Rectal smooth muscle tissue (tissue), 1 donor: ENCODE measurements at regions not wholly inside any gene's neighbourhood (a gene's known extent, or its start where the extent isn't known, plus 50 kb on each side); places are given as distances from the start of the nearest gene placed in this dataset.
"Not testable (repeated sequence)": the region's sequence is repeated elsewhere in the genome, so short reads cannot be mapped to it uniquely, and the experiment has no call there.

Source experiments
- H3K27ac ChIP-seq: one replicate; pipeline ENCODE4 v1.7.0; 2013; ENCODE audit warnings: low read depth, low read length, inconsistent platforms
- H3K27me3 ChIP-seq: one replicate; pipeline ENCODE4 v1.7.0; 2013; ENCODE audit warnings: low read length; ENCODE audit not compliant: control insufficient read depth, insufficient read depth
- H3K36me3 ChIP-seq: one replicate; pipeline ENCODE4 v1.7.0; 2013; ENCODE audit warnings: low read length; ENCODE audit not compliant: control insufficient read depth, insufficient read depth
- H3K4me1 ChIP-seq: one replicate; pipeline ENCODE4 v1.7.0; 2013; ENCODE audit warnings: low read length; ENCODE audit not compliant: control insufficient read depth, insufficient read depth
- H3K4me3 ChIP-seq: one replicate; pipeline ENCODE4 v1.7.0; 2013; ENCODE audit warnings: low read length
- H3K9ac ChIP-seq: one replicate; pipeline ENCODE4 v1.7.0; 2013; ENCODE audit warnings: low read length

DNA sequence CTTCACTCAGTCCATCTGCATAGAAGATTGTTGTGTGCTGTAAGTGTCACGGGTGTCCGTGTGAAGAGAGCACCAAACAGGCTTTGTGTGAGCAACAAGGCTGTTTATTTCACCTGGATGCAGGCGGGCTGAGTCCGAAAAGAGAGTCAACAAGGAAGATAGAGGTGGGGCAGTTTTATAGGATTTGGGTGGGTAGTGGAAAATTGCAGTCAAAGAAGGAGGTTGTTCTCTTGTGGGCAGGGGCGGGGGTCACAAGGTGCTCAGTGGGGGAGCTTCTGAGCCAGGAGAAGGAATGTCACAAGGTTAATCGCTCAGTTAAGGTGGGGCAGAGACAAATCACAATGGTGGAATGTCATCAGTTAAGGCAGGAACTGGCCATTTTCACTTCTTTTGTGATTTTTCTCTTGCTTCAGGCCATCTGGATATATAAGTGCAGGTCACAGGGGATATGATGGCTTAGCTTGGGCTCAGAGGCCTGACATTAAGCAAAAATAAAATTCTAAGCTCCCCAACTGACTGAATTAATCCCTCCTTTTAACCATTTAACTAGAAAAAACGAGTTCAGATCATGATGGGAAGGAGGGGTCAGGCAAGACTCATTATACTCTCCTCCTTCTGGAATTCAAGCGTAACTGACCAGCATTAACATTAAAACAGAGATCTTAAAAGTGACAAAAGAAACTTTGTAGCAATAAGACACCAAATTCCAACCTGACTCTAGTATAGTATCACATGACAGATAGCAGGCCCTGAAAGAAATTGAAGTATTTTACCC, 200.5 kb upstream of the DIPK2B start:
- not testable (repeated sequence) for H3K27ac ChIP-seq, H3K4me3 ChIP-seq, H3K27me3 ChIP-seq

DNA sequence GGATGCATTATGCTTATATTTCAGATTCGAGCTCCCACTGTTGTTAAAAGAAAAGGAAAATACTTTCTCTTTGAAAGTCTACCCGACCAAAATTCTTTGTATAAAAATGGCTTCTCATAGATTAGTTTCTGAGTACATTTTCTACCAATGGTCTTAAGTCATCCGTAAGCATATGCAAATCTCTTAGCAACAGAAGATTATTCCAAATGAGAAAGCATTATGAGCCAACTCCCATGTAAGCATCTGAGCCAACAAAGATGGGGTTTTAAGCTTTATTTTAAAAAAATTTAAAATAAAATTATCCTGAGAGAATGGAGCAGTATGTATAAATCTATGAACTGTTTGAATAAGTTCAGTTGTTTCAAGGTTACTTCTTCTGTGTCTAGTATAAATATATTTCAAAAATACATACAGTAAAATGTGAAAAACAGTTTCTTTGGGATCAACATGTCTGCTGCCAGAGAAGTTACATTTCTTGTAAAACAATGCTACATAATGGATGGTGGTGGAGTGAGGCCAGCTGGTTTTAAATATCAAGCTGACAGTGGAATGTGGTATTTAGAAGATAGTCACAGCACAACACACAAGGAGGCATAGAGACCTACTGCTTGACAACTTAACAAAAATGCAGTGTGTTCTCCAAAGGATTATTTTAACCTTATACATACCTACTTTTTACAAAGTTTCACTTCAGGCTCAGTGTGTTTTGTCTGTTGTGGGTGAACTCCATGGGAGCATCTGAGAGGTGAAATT, 199.5 kb upstream of the DIPK2B start:
- no peaks in the 10 kb centered on the region for H3K4me1 ChIP-seq

More for the DNA sequence above, 200.5 kb upstream of the DIPK2B start:
- H3K36me3 ChIP-seq, H3K4me1 ChIP-seq, H3K9ac ChIP-seq: not testable (repeated sequence)

DNA sequence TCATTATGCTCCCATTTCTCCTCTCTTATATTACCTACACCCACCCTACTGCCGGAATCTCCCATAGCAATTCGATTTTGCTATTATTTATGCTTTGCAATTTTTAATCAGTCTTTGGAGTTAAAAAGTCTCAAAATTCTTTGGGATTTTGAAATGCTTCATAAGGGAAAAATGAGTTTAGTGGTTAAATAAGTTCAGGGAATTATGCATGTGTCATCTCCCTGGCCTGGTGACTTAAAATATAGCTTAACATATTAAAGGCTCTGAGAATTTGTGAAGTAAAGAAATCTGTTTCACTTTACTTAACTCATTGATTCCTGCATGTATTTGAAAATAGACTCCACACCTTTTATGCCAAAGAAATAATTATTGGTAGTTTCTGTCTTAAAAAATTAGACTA, 185.1 kb upstream of the DIPK2B start:
- Histone ChIP-seq H3K4me1 (no peaks in the 10 kb centered on the region), H3K27me3 (no peaks in the 10 kb centered on the region), H3K9ac (no peak overlapping the region), H3K27ac (no peak overlapping the region), H3K4me3 (no peak overlapping the region), H3K36me3 (no peaks in the 10 kb centered on the region)

More for the DNA sequence above, 199.5 kb upstream of the DIPK2B start:
- no peak overlapping the region for H3K9ac ChIP-seq
- H3K27me3 ChIP-seq, result peaks cover 4% of the 10 kb centered on the region
- no peak overlapping the region for H3K27ac ChIP-seq
- H3K4me3 ChIP-seq, result no peak overlapping the region
- H3K36me3 ChIP-seq, result no peaks in the 10 kb centered on the region

GRCh38 chrX:45381841-45382240, 181.2 kb upstream of the DIPK2B start:
- H3K36me3 ChIP-seq, result no peaks in the 10 kb centered on the region
- no peak overlapping the region for H3K27ac ChIP-seq
- no peak overlapping the region for H3K4me3 ChIP-seq
- H3K9ac ChIP-seq, result no peak overlapping the region
- H3K27me3 ChIP-seq, result no peaks in the 10 kb centered on the region
- H3K4me1 ChIP-seq, result no peaks in the 10 kb centered on the region

DNA sequence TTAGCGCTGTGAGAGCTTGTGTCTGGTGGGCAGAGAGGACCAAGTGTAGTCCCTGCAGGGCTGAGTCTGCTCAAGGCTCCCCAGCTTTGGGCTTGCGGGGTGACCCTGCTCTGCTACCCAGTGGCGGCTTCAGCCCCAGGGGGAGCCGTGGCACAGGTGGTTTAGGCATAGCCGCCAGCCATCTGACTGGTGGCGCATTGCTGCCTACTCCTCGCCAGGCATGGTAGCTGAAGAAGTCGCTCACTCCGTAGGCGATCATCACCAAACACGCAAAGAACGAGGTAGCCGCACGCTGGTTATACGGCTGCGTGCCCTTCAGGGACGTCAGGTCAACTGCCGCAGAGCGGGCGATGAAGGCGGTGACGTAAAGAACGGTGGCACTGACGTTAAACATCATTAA, 180.7 kb upstream of the DIPK2B start:
- H3K27me3 ChIP-seq, result no peaks in the 10 kb centered on the region
- no peaks in the 10 kb centered on the region for H3K4me1 ChIP-seq
- no peaks in the 10 kb centered on the region for H3K36me3 ChIP-seq
- no peak overlapping the region for H3K9ac ChIP-seq
- no peak overlapping the region for H3K27ac ChIP-seq
- H3K4me3 ChIP-seq, result no peak overlapping the region

DNA sequence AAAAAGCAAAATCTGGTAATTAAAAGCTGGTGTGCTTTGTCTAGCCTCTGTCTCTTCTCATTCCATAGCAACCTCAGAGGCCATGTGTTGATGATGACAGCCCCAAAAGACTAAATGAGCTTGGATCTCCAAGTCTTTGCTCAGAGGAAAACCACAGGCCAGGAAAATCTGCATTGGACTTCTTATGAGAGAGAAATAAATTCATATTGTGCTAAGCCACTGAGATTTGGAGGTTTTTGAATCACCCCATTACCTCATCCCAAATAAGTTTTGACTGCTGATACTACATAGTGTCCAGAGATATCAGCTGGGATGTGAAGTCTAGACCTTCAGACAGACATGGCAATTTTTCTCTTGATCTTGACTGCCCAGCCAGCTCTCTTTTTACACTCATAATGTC, 178.6 kb upstream of the DIPK2B start:
- H3K27ac ChIP-seq, result no peak overlapping the region
- no peaks in the 10 kb centered on the region for H3K27me3 ChIP-seq
- H3K4me1 ChIP-seq, result no peaks in the 10 kb centered on the region
- no peak overlapping the region for H3K4me3 ChIP-seq
- no peaks in the 10 kb centered on the region for H3K36me3 ChIP-seq
- no peak overlapping the region for H3K9ac ChIP-seq

DNA sequence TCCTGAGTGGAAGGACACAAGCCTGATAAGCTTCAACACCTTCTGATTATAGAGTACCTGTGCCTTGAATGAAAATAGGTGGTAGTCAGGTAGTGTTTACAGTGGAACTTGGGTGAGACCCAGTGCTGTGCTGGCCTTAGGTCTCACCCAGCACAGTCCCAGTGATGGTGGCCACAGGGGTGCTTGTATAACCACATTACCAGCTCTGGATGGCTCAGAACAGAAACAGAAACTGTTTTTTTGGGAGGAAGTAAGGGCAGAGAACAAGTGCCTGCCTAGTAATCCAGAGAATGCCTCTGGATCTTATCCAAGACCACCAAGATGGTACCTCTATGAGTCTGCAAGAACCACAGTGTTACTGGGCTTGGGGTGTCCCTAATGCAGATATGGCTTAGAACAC, 171.5 kb upstream of the DIPK2B start:
- no peaks in the 10 kb centered on the region for H3K4me1 ChIP-seq
- H3K27ac ChIP-seq, result no peak overlapping the region
- no peak overlapping the region for H3K9ac ChIP-seq
- no peak overlapping the region for H3K4me3 ChIP-seq
- no peaks in the 10 kb centered on the region for H3K27me3 ChIP-seq
- no peaks in the 10 kb centered on the region for H3K36me3 ChIP-seq

- Histone ChIP-seq H3K4me1 (no peaks in the 10 kb centered on the region), H3K27me3 (no peaks in the 10 kb centered on the region), H3K4me3 (no peak overlapping the region), H3K9ac (no peak overlapping the region), H3K27ac (no peak overlapping the region), H3K36me3 (no peaks in the 10 kb centered on the region)
Observed at GRCh38 chrX:45368705-45369104, 168.0 kb upstream of the DIPK2B start.

DNA sequence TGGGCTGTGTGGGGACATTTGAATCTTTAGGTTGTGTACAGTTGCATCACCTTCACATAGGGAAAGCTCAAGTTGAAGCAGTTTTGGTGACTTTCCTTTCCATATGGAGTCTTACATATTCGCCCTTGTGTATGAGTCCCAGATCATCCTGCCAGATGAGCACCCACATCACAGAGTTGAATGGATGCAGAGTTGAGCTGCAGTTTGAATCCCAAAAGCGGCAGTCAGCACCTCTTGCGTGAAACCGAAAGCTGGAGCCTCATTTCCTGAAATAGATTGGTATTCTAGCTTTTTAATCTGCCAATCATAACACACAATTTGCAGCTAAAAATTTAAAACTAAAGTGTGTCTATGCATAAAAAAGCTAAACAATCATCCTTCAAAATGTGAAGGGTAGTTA, 162.9 kb upstream of the DIPK2B start:
- Histone ChIP-seq H3K4me1 (no peaks in the 10 kb centered on the region), H3K9ac (no peak overlapping the region), H3K4me3 (no peak overlapping the region), H3K36me3 (no peaks in the 10 kb centered on the region), H3K27me3 (peaks cover 4% of the 10 kb centered on the region), H3K27ac (no peak overlapping the region)

DNA sequence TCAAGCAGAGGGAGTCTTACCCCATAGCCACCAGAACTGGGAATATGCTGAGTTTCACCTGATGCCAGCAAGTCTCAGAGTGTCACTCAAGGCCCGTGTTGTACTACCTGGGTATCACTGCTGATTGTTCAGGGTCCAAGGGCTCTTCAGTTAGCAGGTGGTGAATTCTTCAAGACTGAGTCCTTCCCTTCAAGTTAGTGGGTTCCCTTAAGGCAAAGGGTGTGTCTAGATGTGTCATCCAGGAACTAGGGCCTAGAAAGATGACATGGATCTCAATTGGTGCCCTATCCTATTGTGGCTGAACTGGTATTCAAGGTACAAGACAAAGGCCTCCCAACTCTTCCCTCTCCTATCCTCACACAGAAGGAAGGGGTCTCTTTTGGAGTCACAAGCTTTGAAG, 159.9 kb upstream of the DIPK2B start:
- no peaks in the 10 kb centered on the region for H3K36me3 ChIP-seq
- H3K4me3 ChIP-seq, result no peak overlapping the region
- H3K9ac ChIP-seq, result no peak overlapping the region
- H3K27me3 ChIP-seq, result peaks cover 4% of the 10 kb centered on the region
- H3K4me1 ChIP-seq, result no peaks in the 10 kb centered on the region
- H3K27ac ChIP-seq, result no peak overlapping the region

GRCh38 chrX:45358392-45358791, 157.7 kb upstream of the DIPK2B start:
- H3K27me3 ChIP-seq, result peaks cover 4% of the 10 kb centered on the region
- no peak overlapping the region for H3K27ac ChIP-seq
- no peaks in the 10 kb centered on the region for H3K4me1 ChIP-seq
- no peaks in the 10 kb centered on the region for H3K36me3 ChIP-seq
- no peak overlapping the region for H3K9ac ChIP-seq
- no peak overlapping the region for H3K4me3 ChIP-seq

DNA sequence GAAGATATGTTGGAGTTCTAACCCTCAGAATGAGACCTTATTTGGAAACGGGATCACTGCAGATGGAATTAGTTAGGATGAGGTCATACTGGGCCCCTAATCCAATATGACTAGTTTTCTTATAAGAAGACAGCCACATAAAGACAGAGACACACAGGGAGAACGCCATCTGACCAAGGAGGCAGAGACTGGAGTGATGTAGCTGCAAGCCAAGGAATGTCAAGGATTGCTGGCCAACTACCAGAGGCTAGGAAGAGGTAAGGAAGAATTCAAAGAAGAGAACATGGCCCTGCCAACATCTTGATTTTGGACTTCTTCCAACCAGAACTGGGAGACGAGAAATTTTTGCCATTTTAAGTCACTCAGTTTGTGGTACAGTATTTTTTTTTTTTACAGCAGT, 152.8 kb upstream of the DIPK2B start:
- H3K27ac ChIP-seq, result no peak overlapping the region

GRCh38 chrX:45352611-45353010, 151.9 kb upstream of the DIPK2B start:
- Histone ChIP-seq H3K4me1 (no peaks in the 10 kb centered on the region), H3K27ac (no peak overlapping the region)

More for the DNA sequence above, 152.8 kb upstream of the DIPK2B start:
- Histone ChIP-seq H3K4me3 (no peak overlapping the region), H3K36me3 (no peaks in the 10 kb centered on the region), H3K9ac (no peak overlapping the region), H3K27me3 (no peaks in the 10 kb centered on the region), H3K4me1 (no peaks in the 10 kb centered on the region)

More at GRCh38 chrX:45352611-45353010, 151.9 kb upstream of the DIPK2B start:
- H3K27me3 ChIP-seq, result no peaks in the 10 kb centered on the region
- no peak overlapping the region for H3K9ac ChIP-seq
- H3K36me3 ChIP-seq, result no peaks in the 10 kb centered on the region
- no peak overlapping the region for H3K4me3 ChIP-seq
